NCI-H774 (cell line): ENCODE measurements at regions not wholly inside any gene's neighbourhood (a gene's known extent, or its start where the extent isn't known, plus 50 kb on each side); places are given as distances from the start of the nearest gene placed in this dataset.
"Not testable (repeated sequence)": the region's sequence is repeated elsewhere in the genome, so short reads cannot be mapped to it uniquely, and the experiment has no call there.

Source experiments
- DNase-seq: peaks from one replicate; lab custom pipeline; 2025; lab: John Stamatoyannopoulos, UW

- no peak for DNase-seq
These were observed 146.1 kb downstream of the TTLL2 start for GRCh38 chr6:167470836-167471547.

DNA sequence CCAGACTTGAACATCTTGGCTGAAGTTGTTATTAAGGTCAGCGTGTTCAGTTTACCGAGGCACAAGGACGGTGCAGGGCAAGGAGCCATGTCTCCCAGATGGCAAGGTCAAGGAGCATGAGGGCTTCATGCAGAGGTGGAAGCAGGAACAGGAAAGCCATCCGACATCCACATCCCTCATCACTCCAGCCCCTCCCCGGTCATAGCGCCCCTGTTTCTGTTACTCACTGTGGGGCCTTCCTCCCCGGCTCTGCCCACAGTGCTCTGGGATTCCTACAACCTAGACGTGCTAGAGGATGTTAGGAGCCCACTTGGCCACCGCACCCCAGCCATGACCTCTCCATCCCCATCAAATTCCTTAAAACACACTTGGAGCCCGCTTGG, 146.7 kb downstream of the TTLL2 start:
- no peak for DNase-seq

DNA sequence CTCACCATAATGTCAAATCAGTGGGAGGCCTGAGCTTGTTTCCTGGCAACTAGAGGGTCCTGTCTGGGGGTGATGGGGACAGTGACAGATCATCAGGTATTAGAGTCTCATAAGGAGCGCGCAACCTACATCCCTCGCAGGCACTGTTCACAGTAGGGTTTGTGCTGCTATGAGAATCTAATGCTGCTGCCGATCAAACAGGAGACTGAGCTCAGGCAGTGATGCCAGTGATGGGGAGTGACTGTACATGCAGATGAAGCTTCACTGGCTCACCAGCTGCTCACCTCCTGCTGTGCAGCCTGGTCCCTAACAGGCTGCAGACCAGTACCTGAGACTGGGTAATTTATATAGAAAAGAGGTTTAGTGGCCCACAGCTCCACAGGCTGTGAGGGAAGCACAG, 147.3 kb downstream of the TTLL2 start:
- no peak for DNase-seq

DNA sequence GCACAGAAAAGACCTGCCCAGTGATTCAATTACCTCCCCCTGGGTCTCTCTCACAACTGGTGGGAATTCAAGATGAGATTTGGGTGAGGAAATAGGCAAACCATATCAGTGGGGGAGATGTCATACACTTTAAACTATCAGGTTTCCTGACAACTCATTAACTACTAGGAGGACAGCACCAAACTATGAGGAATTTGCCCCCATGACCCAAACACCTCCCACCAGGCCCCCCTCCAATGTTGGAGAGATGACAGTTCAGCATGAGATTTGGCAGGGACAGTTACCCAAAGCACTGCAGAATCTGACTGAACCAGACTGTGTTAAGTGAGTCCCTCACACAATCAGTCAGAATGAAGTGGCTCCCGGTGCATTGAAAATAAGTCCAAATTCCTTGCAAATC, 148.0 kb downstream of the TTLL2 start:
- no peak for DNase-seq

- no peak for DNase-seq
These were observed 149.3 kb downstream of the TTLL2 start for GRCh38 chr6:167474171-167474570.

DNA sequence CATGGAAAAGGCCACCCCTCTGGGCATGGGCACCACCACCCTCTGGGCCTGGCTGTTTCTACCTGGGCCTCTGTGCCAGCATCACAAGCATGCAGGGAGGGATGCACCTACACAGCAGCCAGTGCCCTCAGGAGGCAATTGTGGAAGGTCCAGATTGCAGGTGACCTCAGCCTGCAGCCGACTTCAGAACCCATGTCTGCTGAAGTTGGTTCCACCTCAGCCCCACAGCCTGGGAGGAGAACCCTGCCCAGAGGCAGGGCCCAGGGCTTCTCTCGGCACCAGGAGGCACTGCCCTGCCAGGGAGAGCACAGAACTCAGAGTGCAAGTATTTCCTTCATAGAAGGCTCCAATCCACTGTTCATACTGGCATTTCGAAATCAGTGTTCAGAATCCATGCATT, 149.8 kb downstream of the TTLL2 start:
- DNase-seq = no peak

- no peak for DNase-seq
These were observed 151.1 kb downstream of the TTLL2 start for GRCh38 chr6:167475947-167476346.

GRCh38 chr6:167476844-167477595, 152.1 kb downstream of the TTLL2 start:
- DNase-seq = no peak

DNA sequence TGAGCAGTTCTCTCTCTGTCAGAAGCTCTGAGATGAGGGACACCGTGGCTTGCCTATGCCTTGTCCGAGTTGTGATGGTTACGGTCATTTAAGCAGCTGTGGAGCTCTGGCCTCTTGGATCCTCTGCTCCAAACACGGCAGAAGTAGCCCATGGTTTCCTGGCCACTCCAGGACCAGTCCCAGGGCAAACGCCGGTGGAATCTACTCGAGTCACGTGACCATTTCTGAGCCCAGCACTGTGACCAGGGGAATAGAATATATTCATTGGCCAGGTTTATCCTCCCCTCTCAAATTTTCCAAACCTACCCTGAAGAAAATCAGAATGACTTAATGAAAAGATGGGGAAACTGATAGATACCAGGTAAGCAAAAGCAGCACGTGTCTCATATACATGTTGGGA, 152.8 kb downstream of the TTLL2 start:
- DNase-seq = no peak

DNA sequence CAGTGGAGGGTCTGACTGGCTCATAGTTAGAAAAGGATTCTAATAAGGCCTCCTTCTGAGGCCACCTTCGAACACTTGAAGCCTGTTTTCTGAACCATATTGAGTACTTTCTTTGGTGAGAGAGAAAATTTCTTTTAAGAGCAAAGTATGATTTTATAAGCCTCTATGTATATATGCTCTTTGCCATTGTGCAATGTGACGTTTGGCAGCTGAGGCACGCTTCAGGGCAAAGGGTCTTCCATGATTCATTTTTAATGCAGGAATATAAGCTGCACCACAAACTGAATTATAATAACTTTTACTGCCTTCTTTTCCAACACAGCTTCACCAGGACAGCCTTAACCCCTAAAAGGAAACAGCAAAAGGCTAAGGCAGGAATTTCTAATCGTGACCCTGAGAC, 154.4 kb downstream of the TTLL2 start:
- DNase-seq = no peak

GRCh38 chr6:167479901-167480648, 155.2 kb downstream of the TTLL2 start:
- no peak for DNase-seq

GRCh38 chr6:167481307-167481926, 156.5 kb downstream of the TTLL2 start:
- no peak for DNase-seq

DNA sequence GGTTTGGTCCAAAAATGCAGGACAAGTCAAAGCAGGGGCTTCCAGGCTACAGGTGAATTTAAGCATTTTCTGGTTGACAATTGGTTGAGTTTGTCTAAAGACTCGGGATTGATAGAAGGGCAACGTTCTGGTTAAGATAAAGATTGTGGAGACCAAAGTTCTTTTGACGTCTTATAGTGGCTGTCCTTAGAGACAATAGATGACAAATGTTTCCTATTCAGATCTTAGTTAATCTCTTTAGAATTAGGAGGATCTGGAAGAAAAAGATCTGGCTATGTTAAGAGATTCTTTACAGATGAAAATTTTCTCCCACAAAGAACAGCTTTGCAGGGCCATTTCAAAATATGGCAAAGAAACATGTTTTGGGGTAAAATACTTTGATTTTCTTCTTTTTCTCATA, 157.9 kb downstream of the TTLL2 start:
- DNase-seq = not testable (repeated sequence)

- no peak for DNase-seq
These were observed 160.5 kb downstream of the TTLL2 start for GRCh38 chr6:167485186-167485978.

- no peak for DNase-seq
These were observed 163.1 kb downstream of the TTLL2 start for GRCh38 chr6:167487749-167488664.

- no peak for DNase-seq
These were observed 166.7 kb downstream of the TTLL2 start for GRCh38 chr6:167491438-167492099.

- no peak for DNase-seq
These were observed 167.2 kb downstream of the TTLL2 start for GRCh38 chr6:167492100-167492449.

DNA sequence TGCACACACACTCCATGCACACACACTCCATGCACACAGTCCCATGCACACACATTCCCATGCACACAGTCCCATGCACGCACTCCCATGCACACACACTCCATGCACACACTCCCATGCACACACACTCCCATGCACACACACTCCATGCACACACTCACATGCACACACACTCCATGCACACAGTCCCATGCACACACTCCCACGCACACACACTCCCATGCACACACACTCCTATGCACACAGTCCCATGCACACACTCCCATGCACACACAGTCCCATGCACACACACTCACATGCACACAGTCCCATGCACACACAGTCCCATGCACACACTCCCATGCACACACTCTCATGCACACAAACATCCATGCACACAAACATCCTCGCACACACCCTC, 168.4 kb downstream of the TTLL2 start:
- no peak for DNase-seq

DNA sequence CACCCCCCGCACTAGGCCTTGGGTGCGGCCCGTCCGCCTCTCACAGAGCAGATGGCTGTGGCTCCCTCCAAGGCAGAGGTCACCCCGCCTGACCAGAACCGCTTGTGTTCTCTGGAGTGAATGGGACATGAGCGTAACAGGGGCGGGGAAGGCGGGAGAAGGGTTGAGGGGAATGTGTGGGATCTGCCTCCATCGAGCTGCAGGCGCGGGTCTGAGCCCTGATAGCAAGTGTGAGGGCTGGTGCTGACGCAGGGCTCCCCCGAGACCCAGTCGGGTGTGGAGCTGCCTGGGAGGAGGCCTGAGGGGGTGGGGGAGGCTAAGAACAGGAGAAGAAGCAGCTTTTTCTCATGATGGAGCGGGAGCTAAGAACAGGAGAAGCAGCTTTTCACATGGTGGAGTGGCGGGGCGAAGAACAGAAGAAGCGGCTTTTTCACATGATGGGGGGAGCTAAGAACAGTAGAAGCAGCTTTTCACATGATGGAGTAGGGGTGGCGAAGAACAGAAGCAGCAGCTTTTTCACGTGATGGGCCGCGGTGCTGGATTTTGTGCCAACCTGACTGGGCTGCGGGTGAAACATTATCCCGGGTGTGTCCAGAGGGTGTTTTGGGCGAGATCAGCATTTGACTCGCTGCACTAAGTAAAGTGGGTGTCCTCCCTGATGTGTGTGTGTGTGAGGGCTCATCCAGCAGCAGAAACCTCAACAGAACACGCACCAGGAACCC, 169.3 kb downstream of the TTLL2 start:
- DNase-seq = no peak
